ENCODE measurements at regions not wholly inside any gene's neighbourhood (a gene's known extent, or its start where the extent isn't known, plus 50 kb on each side); places are given as distances from the start of the nearest gene placed in this dataset.

GRCh38 chr1:192713921-192714320 lies 78.0 kb downstream of the RGS13 start:
- peak; percentile 38 to 44 for DNase-seq

GRCh38 chr1:192724670-192725069 lies 84.2 kb upstream of the RGS2 start:
- DNase-seq = no peak

- DNase-seq = no peak
Observed at GRCh38 chr1:192726820-192727504, 81.9 kb upstream of the RGS2 start.

GRCh38 chr1:192729500-192729899 lies 79.3 kb upstream of the RGS2 start:
- no peak for DNase-seq

GRCh38 chr1:192730198-192730597 lies 78.6 kb upstream of the RGS2 start:
- no peak for DNase-seq

GRCh38 chr1:192732787-192733186 lies 76.1 kb upstream of the RGS2 start:
- peak in 1 of 2 experiments; percentile 20 for DNase-seq

- DNase-seq = no peak
Observed at GRCh38 chr1:192735298-192735915, 73.4 kb upstream of the RGS2 start.

- no peak for DNase-seq
Observed at GRCh38 chr1:192737306-192737705, 71.5 kb upstream of the RGS2 start.

- DNase-seq = no peak
Observed at GRCh38 chr1:192739476-192740184, 69.2 kb upstream of the RGS2 start.

GRCh38 chr1:192740214-192740613 lies 68.6 kb upstream of the RGS2 start:
- no peak for DNase-seq

- DNase-seq = no peak
Observed at GRCh38 chr1:192741095-192741494, 67.7 kb upstream of the RGS2 start.

GRCh38 chr1:192747301-192747700 lies 61.5 kb upstream of the RGS2 start:
- DNase-seq = no peak

GRCh38 chr1:192747943-192748342 lies 60.9 kb upstream of the RGS2 start:
- no peak for DNase-seq

GRCh38 chr1:192749349-192749748 lies 59.5 kb upstream of the RGS2 start:
- no peak for DNase-seq

GRCh38 chr1:192751260-192751659 lies 57.6 kb upstream of the RGS2 start:
- DNase-seq = no peak

GRCh38 chr1:192756314-192756713 lies 52.5 kb upstream of the RGS2 start:
- DNase-seq = no peak

GRCh38 chr1:192756847-192757246 lies 52.0 kb upstream of the RGS2 start:
- DNase-seq = no peak

GRCh38 chr1:192758492-192758891 lies 50.3 kb upstream of the RGS2 start:
- no peak for DNase-seq
